NCI-H82 (cell line): ENCODE measurements at regions not wholly inside any gene's neighbourhood (a gene's known extent, or its start where the extent isn't known, plus 50 kb on each side); places are given as distances from the start of the nearest gene placed in this dataset.

ENCODE experiments used
- DNase-seq: peaks from one replicate; lab custom pipeline; 2025; lab: John Stamatoyannopoulos, UW

- DNase-seq, result no peak
Observed at GRCh38 chr6:82818727-82819126, 246.9 kb downstream of the UBE3D start.

- DNase-seq, result no peak
Observed at GRCh38 chr6:82823361-82823760, 242.3 kb downstream of the UBE3D start.

GRCh38 chr6:82832811-82833210, 232.8 kb downstream of the UBE3D start:
- DNase-seq, result no peak

GRCh38 chr6:82833481-82833880, 232.2 kb downstream of the UBE3D start:
- no peak for DNase-seq

DNA sequence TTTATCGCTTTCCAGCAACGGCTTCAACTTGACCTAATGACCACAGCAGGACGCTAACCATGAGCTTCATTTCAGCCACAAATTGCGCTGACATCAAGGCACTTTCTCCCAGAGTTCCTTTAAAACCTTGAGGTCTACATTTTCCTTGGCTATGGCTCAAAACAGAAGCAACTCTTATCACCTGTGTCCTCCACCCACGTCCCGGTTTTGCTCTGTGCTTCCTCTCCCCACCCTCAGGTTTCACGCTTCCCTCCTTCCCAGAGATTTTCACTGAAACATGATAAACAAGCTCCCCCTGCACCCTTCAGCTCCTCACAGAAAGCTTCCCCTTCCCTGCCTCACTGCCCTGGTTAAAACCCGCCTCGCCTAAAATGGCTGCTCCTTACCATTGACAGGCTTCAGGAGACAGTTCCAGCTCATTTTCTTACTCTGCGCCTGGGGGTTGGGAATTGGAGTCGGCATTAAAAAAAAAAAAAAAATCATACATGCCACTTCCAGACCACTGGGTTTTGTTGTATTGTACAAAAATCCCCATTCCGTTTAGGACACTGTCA, 229.5 kb downstream of the UBE3D start:
- no peak for DNase-seq

GRCh38 chr6:82840571-82840970, 225.1 kb downstream of the UBE3D start:
- DNase-seq, result no peak

- no peak for DNase-seq
Observed at GRCh38 chr6:82841309-82841708, 224.3 kb downstream of the UBE3D start.
